ENCODE measurements at regions not wholly inside any gene's neighbourhood (a gene's known extent, or its start where the extent isn't known, plus 50 kb on each side); places are given as distances from the start of the nearest gene placed in this dataset.
A peak's percentile ranks its signal among the peaks of the same experiment; 100 is the strongest.
"Not testable (repeated sequence)": the region's sequence is repeated elsewhere in the genome, so short reads cannot be mapped to it uniquely, and the experiment has no call there.

GRCh38 chr2:168300460-168300859, 53.1 kb upstream of the STK39 start:
- intact Hi-C loops (cut with DNase I) = no loop called here
- DNase-seq (no peak), ATAC-seq (ENCODE audit: poor library complexity) (no peak)

DNA sequence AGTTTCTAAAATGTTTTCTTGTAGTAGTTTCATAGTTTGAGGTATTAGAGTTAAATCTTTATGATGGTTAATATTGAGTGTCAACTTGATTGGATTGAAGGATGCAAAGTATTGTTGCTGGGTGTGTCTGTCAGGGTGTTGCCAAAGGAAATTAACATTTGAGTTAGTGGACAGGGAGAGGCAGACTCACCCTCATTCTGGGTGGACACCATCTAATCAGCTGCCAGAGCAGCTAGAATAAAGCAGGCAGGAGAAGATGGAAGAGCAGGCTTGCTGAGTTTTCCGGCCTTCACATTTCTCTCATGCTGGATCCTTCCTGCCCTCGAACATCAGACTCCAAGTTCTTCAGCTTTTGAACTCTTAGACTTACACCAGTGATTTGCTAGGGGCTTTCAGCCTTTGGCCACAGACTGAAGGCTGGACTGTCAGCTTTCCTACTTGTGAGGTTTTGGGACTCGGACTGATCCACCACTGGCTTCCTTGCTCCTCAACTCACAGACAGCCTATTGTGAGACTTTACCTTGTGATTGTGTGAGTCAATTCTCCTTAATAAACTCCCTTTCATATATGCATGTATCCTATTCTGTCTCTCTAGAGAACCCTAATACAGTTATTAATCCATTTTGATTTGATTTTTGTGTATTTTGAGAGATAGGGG, 56.8 kb upstream of the STK39 start:
- DNase-seq (no peak), ATAC-seq (ENCODE audit: poor library complexity) (no peak)
- intact Hi-C loops (cut with DNase I) = no loop called here

DNA sequence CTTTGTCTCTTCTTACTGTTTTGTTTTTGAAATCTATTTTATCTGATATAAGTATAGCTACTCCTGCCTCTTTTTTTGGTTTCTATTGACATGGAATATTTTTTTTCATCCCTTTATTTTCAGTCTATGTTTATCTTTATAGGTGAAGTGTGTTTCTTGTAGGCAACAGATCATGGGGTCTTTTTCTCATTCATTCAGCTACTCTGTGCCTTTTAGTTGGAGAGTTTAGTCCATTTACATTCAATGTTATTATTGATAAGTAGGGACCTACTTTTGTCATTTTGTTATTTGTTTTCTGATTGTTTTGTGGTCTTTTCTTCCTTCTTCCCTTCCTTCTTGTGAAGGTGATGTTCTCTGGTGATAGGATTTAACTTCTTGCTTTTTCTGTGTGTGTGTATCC, 60.0 kb upstream of the STK39 start:
- DNase-seq (no peak), ATAC-seq (ENCODE audit: poor library complexity) (no peak)
- intact Hi-C loops (cut with DNase I) = no loop called here

DNA sequence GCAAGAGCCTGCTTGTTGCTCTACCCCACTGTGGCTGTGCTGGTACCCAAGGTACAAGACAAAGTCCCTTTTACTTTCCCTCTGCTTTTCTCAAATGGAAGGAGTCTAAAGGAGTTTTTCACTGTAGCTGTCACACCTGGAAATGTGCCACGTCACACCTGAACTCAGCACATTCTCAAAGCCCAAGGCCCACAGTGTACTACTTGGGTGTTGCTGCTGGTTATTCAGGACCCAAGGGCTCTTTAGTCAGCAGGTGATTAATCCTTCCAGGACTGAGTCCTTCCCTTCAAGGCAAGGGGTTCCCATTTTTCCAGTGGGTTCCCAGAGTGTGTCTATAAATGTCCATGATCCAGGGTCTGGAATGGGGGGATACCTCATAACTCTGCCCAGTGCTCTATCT, 63.2 kb upstream of the STK39 start:
- ATAC-seq (ENCODE audit: poor library complexity) = no peak
- intact Hi-C loops (cut with DNase I) = no loop called here

GRCh38 chr2:168311261-168311910, 64.0 kb upstream of the STK39 start:
- ATAC-seq (ENCODE audit: poor library complexity) = peak; percentile 34
- no peak for DNase-seq
- intact Hi-C loops (cut with DNase I) = no loop called here

More for the DNA sequence above, 63.2 kb upstream of the STK39 start:
- no peak for DNase-seq

DNA sequence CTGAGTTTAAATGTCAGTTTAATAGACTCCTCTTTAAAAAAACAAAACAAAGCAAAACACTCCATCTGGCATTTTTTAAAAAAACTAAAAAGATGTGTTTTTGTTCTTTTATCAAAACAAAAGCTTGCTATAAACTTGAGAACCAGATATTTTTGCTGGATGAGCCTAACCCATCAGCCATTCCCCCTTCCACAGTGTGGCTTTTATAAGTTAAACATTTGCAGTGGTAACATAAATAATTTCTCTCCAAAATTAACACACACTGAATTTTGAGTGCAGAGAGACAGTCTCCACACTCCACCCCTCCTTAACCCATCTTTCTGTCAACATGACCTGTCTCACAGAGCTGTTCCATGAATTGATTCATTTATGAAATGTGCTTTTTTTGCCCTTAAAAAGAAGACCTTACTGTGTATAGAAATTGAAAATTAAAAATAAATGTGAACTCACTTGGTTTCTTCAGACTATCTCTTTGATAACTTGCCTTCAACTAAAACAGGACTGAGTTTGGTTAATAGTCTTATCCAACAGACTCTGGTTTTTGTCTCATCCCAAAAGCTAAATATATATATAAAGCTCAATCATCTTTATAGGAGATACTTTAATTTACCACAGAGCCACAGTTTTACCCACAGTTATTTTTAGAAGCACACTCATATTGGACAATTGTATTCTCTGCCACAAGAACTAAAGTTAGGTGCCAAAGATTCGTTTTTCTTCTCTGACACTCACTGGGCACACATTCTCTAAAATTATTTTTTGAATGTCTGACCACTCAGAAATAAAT, 64.8 kb upstream of the STK39 start:
- DNase-seq = no peak
- peak; percentile 43 for ATAC-seq (ENCODE audit: poor library complexity)
- intact Hi-C loops (cut with DNase I) = no loop called here

- ATAC-seq (ENCODE audit: poor library complexity) (no peak), DNase-seq (no peak)
- intact Hi-C loops (cut with DNase I) = no loop called here
Measured at GRCh38 chr2:168314236-168314635, 66.8 kb upstream of the STK39 start.

DNA sequence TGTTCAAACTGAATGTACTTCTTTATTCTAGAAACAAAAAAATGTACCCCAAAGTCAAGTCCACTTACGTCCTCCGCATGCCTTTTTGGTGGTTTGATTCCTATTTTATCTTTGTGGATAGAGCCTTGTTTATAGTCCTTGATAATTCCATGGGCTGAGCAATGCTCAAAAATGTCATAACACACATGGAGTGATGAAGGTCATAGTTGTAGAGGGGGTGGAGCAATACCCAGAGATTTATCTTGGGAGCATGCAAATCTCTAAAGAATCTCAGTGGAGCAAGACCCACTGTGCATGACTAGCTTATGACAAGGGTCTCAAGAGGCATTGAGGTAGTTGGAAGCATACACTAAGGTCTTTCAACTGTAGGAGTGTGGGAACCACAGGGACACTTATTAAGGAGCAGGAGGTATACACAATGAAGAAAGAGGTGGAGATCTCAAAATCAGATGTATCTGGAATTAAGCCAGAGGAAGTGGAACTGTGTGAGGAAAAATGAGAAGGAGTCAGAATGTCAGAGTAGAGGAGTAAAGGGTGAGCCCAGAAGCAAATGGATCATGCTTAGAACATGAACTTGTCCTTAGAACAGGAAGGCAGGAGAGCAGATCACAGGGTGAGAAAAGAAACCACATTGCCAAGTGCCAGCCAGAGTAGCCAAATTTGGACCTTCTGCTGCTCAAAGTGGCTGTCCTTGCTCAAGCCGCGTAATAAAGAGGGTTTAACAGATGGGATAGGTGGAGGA, 68.1 kb upstream of the STK39 start:
- DNase-seq = no peak
- ATAC-seq (ENCODE audit: poor library complexity) = peak; percentile 57
- intact Hi-C loops (cut with DNase I) = no loop called here

DNA sequence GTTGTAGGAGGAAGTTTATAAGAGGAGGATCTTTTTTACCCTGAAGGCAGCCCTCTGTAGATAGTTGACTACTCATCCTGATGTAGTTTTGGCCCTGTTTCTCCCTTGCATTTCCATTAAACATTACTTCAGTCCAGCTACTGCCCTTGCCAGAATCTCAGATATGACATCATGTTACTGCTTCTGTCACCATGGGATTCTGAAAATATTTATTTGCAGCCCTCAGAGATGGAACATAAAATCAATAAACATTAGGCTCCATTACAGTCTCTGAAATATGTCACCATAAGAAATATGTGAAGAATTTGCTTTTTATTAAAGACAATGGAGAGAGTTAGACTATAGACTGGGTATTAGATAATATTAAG, 68.7 kb upstream of the STK39 start:
- intact Hi-C loops (cut with DNase I) = no loop called here
- peak; percentile 59 for ATAC-seq (ENCODE audit: poor library complexity)
- no peak for DNase-seq

DNA sequence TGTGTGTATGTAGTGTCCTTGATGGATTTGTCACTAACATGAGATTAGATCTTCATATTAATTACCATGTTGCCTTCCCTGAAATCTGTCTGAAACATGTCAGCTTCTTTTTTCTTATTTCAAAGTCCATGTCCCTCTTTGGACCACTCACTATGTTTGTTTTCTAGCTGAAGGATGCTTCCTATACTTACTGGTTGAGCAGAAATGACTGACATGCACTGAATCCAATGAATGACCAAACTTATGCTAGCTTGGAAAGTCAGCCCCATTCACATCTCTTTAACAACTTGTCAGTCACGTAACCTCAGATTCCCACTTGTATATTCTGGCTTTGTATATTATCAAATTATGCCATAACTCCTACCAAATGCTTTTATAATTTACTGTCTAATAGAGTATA, 69.9 kb upstream of the STK39 start:
- DNase-seq (no peak), ATAC-seq (ENCODE audit: poor library complexity) (no peak)
- intact Hi-C loops (cut with DNase I) = no loop called here

GRCh38 chr2:168320267-168320666, 72.9 kb upstream of the STK39 start:
- ATAC-seq (ENCODE audit: poor library complexity) (no peak), DNase-seq (no peak)
- intact Hi-C loops (cut with DNase I) = no loop called here

DNA sequence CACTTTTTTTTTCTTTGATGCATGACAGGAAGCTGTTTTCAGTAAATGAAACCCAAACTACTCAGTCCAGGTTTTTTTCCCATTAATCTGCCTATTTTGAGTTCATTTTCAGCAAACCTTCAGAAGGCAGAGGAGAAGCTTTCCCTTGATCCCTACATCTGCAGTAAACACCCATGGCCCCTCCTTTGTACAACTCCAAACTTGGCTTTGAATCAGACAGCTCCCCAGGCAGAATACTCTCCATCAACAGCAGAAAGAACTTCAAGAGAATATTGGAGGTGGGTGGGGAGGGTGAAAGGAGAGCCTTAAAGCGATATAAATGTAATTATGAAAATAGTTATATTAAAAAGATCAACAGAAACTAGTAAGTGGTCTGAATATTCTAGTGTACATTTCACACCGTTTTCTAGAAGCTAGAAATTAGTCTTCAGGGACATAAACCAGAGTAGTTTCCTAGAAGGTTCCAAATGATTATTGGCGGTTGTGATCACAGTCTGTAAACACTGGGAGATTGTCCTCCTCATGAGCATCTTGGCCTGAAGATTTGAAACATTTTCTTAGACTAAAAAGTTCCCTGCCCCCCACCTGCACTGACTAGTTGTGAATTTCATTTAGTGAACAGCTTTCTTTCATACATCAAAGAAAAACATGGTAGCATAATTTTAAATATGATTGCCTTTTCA, 75.1 kb upstream of the STK39 start:
- ATAC-seq (ENCODE audit: poor library complexity) = no peak
- no peak for DNase-seq
- intact Hi-C loops (cut with DNase I) = no loop called here

GRCh38 chr2:168323529-168324021, 76.2 kb upstream of the STK39 start:
- ATAC-seq (ENCODE audit: poor library complexity) = no peak
- DNase-seq = no peak
- intact Hi-C loops (cut with DNase I) = no loop called here

DNA sequence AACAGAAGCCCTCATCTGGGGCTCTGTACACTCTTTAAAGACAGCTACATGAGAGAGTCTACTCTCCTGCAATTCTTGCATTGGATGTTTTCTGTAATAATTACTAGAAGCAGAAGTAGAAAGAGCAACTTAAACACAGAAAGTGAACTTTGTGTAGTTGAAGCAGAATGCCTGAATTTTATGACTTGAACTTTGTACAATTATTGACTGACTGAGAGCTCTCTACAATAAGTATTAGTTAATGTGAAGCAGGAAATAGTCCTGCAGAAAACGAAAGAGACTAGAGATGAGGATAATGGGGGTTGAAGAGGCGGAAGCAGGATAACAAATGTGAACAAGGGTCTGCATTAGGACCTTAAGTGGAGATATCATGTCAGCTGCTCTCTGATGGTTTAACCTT, 79.2 kb upstream of the STK39 start:
- no peak for ATAC-seq (ENCODE audit: poor library complexity)
- DNase-seq = no peak
- intact Hi-C loops (cut with DNase I) = no loop called here

DNA sequence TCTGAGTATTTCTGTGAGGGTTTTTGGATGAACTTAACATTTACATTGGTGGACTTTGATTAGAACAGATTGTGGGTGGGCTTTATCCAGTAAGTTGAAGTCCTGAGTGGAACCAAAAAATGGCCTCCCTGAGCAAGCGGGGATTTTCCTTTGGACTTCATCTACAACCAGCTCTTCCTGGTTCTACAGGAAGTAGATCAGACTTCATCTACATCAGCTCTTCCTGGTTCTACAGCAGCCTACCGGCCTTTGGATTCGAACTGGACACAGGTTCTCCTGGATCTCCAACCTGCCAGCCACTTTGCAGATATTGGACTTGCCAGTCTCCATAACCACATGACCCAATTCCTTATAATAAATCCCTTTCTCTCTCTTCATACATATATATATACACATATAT, 79.9 kb upstream of the STK39 start:
- intact Hi-C loops (cut with DNase I) = no loop called here
- no peak for DNase-seq

DNA sequence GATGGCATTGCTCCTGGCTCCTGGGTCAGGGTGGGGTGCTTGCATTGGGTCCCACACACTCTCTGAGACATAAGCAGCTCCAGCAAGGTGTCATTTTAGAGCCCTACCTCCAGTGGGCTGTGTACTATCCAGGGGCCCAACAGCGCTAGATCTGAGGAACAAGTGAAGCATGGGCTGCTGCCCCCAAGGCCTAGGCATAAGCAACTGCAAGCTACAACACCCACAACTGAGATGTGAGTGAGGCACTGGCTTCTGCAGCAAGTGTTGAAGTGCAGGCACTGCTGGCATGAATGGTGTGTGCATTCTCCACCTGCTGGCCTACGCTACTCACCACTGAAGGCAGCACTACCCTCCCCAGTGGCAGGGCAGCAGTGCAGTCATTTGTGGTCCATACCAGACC, 81.0 kb upstream of the STK39 start:
- ATAC-seq (ENCODE audit: poor library complexity) = no peak
- no peak for DNase-seq
- intact Hi-C loops (cut with DNase I) = no loop called here

More for the DNA sequence above, 79.9 kb upstream of the STK39 start:
- no peak for ATAC-seq (ENCODE audit: poor library complexity)

GRCh38 chr2:168330624-168331423, 83.4 kb upstream of the STK39 start:
- ATAC-seq (ENCODE audit: poor library complexity) = no peak
- DNase-seq = no peak
- intact Hi-C loops (cut with DNase I) = no loop called here

DNA sequence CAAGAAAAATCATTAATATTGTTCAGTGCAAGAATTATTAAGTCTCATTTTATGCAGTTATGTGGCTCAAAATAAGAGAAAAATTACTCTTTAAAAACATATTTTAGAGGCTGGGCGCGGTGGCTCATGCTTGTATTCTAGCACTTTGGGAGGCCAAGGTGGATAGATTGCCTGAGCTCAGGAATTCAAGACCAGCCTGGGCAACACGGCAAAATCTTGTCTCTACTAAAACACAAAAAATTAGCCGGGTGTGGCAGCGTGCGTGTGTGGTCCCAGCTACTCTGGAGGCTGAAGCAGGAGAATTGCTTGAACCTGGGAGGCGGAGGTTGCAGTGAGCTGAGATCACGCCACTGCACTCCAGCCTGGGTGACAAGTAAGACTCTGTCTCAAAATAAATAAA, 87.9 kb upstream of the STK39 start:
- DNase-seq; ATAC-seq (ENCODE audit: poor library complexity); intact Hi-C loops (cut with DNase I): not testable (repeated sequence)

Data from Right ventricle myocardium superior (tissue), 1 donor.